GM19043 (cell line): ENCODE measurements at regions not wholly inside any gene's neighbourhood (a gene's known extent, or its start where the extent isn't known, plus 50 kb on each side); places are given as distances from the start of the nearest gene placed in this dataset.
"Not testable (repeated sequence)": the region's sequence is repeated elsewhere in the genome, so short reads cannot be mapped to it uniquely, and the experiment has no call there.

Experiments
- ATAC-seq: cut with Tn5 transposase; IDR thresholded peaks from one replicate; pipeline ENCODE4 v1.9.1; 2021; ENCODE audit warnings: low read depth; ENCODE audit not compliant: unreplicated experiment

DNA sequence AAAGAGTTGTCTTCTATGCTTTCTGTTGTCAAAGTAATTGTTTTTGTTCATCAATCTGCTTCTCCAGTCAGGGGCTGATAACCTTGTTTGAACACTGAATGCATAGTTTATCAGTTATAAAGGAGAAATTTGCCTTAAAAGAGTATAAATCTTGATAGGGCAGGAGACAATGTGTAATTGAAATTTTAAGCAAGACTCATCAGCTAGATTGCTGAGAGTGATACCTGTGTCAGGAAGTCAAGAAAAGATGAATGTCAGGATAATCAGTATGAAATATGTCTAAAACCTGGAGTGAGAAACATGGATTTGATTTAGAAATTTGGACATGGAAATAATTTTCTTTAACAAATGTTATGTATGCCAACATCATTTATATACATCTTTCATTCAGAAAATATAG, 1258.1 kb downstream of the EFNA5 start:
- ATAC-seq, result no peak

DNA sequence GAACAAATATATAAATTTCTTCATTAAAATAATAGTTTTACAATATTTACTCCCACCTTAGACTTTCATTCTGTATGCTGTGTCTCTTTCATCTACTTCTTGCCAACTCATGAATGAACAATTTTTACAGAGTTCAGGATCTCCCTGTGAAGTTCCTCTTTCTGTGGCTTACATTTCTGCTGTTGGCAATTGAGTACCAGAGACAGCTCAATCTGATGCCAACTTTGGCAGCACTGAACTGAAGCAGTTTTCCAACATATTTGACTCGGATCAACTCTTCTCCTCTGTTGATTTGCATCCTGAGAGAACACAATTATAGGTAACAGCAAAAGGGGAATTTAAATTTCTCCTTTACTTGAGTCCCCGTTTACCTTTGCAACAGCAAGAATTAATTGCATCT, 1262.2 kb downstream of the EFNA5 start:
- ATAC-seq, result no peak

DNA sequence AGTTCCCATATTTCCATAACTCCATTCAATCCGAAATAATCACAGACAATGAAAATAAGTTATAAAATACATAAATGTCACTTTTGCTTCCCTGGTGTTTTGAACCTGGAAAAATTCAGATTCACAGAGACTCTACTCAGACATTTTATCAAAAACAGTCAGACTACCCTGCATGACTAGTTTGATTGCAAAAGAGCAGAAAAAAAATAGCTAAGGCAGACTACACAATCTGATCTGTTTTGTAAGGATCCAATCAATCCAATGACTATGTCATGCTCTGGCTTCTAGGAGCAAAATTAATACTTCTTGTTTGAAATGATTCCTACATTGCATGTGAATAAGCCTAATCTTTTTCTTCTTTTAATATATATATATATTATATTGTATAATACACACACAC, 1262.6 kb downstream of the EFNA5 start:
- no peak for ATAC-seq

GRCh38 chr5:106401561-106401960, 1269.2 kb downstream of the EFNA5 start:
- no peak for ATAC-seq

DNA sequence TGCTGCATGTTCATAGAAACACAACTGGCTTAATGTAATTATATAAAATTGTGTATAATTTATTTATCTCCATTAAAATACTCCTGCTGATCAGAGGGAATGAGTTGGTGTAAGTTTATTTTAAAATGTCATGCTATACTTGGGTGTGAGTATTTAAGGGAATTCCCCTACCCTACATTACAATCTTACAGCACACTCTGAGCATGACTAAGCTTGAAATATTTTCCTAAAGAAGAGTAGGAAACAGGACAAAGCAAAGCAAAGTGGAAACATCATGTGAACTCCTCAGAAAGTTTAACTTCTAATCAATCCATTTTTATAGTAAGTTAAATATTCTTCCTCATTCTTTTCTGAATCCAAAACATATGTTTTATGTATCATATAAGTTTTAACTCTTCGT, 1271.3 kb downstream of the EFNA5 start:
- ATAC-seq, result no peak

DNA sequence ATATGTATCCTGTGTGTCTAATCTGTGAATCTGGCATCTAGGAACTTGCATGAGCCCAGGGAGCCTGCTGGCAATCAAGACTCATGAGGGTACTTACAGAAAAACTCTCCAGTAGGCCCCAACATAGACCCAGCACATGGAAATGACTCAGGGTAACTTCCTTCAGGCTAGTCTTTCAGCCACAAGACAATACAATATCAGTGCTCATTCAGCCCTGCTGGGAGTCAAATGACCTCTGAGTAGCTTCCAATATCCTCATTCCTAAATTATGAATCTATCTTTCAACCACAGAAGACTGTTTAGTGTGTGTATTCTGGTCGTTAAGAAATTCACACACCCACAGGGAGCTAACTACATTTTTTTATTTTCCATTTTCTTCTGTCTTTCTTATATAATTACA, 1273.0 kb downstream of the EFNA5 start:
- ATAC-seq, result no peak

DNA sequence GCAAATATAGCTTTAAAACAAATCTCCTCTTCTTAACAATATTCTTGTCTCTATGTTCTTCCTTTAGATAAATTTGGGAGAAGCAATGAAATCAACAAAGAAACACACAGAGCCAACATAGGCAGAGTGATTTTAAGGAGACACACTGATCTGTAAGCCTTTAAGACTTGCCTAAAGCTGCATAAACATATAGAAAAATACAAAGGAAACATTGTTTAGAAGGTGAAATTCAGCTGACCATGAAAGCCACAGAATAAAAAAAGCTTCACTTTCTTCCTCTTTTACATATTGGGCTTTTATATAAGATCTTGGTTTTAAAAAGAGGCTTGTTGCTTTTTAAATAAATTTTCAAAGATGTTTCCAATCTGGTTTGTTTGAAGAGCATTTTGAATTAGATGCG, 1277.5 kb downstream of the EFNA5 start:
- ATAC-seq, result no peak

DNA sequence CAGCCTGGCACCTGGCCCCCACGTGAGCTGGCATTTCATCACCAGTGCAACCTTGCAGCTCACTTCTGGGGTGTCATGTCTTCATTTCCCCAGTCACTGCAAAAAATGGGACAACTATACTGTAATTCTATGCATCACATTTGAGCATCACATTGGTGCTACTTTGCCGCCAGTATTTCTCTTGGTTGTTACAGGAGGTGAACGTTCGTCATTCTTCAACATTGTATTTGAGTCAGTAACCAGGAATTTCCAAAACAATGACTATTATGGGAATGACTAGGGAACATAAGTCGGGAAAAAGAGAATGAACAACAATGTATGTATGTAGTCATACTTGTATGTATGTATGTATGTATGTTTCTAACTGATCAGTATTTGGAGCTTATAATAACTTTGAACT, 1278.0 kb downstream of the EFNA5 start:
- no peak for ATAC-seq

GRCh38 chr5:106387767-106388166, 1283.0 kb downstream of the EFNA5 start:
- ATAC-seq, result not testable (repeated sequence)

GRCh38 chr5:106386287-106386686, 1284.5 kb downstream of the EFNA5 start:
- no peak for ATAC-seq

DNA sequence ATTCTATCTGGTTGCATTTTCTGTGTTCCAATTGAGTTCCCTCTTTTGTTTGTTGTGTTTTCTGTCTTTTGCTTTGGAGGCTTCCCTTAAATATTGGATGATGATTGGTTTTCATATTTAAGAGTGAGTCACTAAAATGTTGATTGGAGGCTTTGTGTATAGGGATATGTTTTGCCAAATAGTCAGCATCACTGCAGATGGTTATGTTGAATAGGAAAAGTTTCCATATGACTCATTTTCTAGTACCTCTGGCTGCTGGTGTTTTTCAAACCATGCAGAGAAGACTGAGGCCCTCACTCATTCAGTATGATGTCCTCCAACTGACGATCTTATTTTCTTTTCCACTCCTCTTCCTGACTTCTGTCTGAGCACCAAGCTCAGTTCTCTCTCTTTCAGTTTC, 1290.0 kb downstream of the EFNA5 start:
- no peak for ATAC-seq

DNA sequence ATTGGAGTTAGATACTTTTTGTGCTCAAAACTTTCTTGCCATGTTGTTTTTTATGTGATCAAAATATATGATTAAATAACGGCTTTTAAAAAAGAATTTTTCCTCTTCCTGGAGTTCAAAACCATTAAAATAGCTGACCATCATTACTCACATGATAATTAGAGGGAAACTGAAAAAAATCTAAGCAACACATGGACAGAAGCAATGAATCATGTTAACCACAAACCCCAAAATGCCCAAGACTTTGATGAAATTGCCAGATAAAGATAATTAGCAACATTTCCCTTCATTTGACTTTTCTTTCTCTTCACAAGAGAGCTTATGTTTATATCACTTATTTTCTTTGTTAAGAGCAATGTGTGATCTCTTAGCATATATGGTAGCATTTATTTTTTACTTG, 1294.2 kb downstream of the EFNA5 start:
- ATAC-seq, result no peak

DNA sequence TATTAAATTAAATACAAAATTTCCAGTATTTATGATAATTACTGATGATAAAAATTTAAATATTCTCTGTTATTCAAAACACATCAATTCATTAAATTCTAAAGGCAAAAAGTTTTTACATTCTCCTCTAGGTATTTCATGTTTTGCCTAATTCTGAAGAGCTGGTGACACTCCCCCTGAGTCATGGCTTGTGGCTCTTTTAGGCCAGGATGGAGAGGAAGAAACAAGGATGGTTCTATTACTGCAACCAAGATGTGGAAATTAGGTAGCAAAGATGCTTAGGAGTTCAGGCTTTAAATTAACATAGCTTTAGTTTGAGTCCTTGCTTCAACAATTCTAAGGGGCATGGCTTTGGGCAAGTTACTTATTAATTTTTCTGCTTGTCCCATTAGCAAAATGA, 1295.8 kb downstream of the EFNA5 start:
- ATAC-seq, result no peak

DNA sequence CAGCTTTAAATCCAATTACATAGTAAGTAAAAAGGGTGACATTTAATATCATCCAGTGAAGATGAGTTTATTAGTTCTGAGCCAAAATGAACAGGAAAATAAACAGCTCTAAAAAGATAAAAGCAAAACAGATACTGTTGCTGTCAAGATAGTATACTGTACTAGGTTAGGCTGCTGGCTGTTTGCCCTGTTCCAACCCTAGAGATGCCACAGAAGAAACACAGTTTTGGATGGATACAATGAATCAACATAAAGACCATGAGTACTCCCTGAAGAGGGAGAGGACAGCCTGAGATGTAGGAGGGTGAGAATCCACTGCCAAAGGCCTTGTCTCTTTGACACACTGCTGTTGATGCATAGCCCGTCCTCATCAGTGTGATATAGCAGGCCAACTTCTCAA, 1302.7 kb downstream of the EFNA5 start:
- ATAC-seq, result no peak

GRCh38 chr5:106367281-106367680, 1303.5 kb downstream of the EFNA5 start:
- no peak for ATAC-seq

GRCh38 chr5:106363578-106363977, 1307.2 kb downstream of the EFNA5 start:
- ATAC-seq, result no peak

- ATAC-seq, result no peak
Measured at GRCh38 chr5:106361905-106362304, 1308.8 kb downstream of the EFNA5 start.

- ATAC-seq, result no peak
Measured at GRCh38 chr5:106331415-106331814, 1339.3 kb downstream of the EFNA5 start.

DNA sequence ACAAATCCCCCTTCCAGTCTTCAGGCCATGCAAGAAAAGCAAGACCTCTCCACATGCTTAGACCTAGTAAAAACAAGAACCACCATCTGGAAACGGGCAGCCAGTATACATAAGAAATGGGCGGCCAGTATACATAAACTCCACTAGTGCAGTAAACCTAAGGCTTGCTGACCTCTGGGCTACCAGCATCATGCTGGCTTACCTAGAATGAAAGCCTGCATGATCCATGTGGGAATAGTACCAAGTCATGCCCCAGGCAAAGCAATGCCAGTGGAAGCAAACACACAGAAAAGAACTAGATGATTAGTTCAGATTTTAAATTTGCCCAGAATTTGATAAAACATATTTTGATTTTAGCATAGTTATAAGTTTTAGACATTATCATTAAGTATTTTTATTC, 1346.4 kb downstream of the EFNA5 start:
- no peak for ATAC-seq

- ATAC-seq, result no peak
Measured at GRCh38 chr5:106321242-106321641, 1349.5 kb downstream of the EFNA5 start.

GRCh38 chr5:106314221-106314824, 1356.4 kb downstream of the EFNA5 start:
- ATAC-seq, result no peak

DNA sequence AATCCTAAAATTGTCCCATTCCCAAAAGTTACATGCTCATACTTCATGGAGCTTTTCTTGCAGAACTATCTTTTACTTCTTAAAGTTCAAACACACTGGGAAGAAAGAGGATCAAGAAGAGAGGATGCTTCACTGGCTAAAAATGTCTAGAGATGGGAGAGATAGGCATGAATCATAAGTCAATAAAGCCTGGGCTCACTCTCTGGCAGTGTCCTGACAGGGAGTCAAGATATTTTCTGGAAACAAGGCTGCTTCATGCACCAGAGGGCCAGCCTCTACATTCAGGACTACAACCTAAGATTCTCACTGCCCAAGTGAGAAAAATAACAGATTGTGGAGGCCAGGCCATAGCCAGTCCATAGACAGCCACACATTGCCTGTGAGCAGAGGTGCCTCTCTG, 1358.4 kb downstream of the EFNA5 start:
- no peak for ATAC-seq

DNA sequence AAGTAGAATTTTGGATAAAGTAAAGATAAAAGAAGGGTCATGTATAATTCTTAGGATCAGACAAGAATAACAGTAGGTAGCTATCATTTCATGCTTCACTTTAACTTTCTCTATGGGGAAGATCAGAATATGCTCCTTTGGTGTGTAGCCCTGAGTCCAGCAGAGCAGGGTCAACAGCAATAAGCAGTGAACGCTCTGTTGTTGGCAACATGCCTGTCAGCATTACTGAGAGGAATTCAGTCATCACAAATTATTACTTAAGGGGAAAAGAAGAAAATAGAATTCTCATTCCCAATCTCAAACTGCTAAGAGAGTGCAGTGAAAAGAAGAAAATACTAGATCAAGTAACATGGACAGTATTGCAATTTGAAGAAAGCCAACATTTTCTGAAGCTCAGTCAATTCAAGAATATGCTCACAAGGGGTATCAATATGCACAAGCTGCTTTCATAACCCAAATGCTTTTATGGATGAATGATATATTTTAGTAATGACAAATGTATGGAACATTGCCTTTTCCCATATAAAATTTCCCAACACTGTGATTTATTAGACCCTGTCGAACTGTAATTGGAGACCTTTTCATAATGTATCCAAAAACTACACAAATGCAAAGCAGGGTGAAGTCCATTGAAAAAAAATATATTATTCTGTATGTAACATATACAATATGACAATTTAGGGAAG, 1359.4 kb downstream of the EFNA5 start:
- no peak for ATAC-seq
